ENCODE measurements at regions not wholly inside any gene's neighbourhood (a gene's known extent, or its start where the extent isn't known, plus 50 kb on each side); places are given as distances from the start of the nearest gene placed in this dataset.

DNA sequence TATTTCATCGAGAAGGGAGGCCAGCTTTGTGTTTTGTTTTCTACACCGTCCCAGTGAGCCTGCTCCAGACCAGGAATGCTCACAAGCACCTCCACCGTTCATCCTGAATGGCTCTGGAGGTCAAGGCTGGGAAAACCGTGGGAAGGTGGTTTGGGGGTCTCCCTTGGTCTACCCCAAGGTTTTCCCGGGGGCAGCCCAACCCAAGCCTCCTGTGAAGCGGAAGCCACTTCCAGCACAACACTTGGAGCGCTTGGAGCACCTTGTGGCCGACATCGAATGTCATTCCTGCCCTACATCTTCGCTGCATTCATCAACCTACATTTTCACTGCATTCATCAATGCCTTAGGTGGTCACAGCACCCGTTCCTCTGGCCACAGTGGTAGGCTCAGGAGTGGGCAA, 255.6 kb upstream of the PMEPA1 start:
- no peak overlapping the region for H3K27ac ChIP-seq

DNA sequence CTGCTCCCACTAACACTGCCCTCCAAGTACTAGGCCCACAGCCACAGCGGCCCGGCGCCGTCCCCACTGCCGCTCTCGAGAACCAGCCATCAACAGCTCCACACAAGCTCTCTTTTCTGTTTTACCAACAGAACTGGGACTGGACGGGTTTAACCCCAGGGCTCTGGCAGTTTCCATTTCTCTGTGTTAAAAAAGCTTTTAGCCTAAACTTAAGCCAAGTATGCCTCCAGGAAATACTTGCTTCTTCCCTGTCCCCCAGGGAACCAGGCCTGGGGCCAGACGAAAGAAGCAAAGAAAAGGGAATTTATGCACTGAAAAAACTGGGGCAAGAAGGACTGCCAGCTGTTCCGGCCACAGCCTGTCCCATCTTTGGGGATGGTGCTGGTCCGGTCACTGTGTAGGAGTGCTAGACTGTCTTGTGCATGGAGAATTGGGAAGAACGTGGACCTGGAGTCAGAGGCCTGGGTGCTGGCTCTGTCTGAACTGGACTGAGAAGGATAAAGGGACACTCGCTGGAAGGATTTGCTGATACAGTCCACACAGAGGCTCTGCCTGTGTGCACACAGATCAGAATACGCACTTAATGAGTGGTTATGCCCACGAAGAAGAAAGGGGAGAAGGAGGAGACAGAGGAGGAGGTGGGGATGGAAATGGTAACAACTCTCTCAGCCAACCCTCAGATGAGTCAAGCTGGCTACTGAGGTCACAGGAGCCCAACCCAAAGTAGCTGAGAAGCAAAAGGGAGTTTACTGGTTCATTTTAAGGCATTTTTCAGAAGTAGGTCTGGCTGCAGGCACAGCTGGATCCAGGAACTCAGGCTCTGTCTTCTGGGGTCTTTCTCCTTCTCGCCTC, 254.4 kb upstream of the PMEPA1 start:
- DNase-seq = no peak
- no peaks in the 10 kb centered on the region for H3K4me1 ChIP-seq
- intact Hi-C loops (cut with DNase I) = no loop called here
- H3K27me3 ChIP-seq = no peaks in the 10 kb centered on the region
- H3K36me3 ChIP-seq = no peaks in the 10 kb centered on the region
- H3K4me3 ChIP-seq (replicated peaks in 1 of 3) = no peak overlapping the region
- WGBS, 2 donors = 79 to 80% methylated on average over 15 of the region's 15 CpGs
- TF ChIP-seq, protein P1, sequence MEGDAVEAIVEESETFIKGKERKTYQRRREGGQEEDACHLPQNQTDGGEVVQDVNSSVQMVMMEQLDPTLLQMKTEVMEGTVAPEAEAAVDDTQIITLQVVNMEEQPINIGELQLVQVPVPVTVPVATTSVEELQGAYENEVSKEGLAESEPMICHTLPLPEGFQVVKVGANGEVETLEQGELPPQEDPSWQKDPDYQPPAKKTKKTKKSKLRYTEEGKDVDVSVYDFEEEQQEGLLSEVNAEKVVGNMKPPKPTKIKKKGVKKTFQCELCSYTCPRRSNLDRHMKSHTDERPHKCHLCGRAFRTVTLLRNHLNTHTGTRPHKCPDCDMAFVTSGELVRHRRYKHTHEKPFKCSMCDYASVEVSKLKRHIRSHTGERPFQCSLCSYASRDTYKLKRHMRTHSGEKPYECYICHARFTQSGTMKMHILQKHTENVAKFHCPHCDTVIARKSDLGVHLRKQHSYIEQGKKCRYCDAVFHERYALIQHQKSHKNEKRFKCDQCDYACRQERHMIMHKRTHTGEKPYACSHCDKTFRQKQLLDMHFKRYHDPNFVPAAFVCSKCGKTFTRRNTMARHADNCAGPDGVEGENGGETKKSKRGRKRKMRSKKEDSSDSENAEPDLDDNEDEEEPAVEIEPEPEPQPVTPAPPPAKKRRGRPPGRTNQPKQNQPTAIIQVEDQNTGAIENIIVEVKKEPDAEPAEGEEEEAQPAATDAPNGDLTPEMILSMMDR (IDR thresholded peaks at IDR 0.05) = no peak
- TF ChIP-seq POLR2A (IDR thresholded peaks at IDR 0.05) = no peak
- no peaks in the 10 kb centered on the region for H3K9me3 ChIP-seq
- peak overlapping the region in 1 of 3 donors; percentile 24 for H3K27ac ChIP-seq

More for the DNA sequence above, 255.6 kb upstream of the PMEPA1 start:
- WGBS, 2 donors = 80 to 84% methylated on average over 10 to 11 of the region's 11 CpGs
- no peaks in the 10 kb centered on the region for H3K27me3 ChIP-seq
- H3K4me1 ChIP-seq = no peaks in the 10 kb centered on the region
- intact Hi-C loops (cut with DNase I) = no loop called here
- H3K9me3 ChIP-seq = no peaks in the 10 kb centered on the region
- no peak overlapping the region for H3K4me3 ChIP-seq (replicated peaks in 1 of 3)
- TF ChIP-seq, protein P1 (IDR thresholded peaks at IDR 0.05) = no peak
- TF ChIP-seq POLR2A (IDR thresholded peaks at IDR 0.05) = no peak
- H3K36me3 ChIP-seq = no peaks in the 10 kb centered on the region
- no peak for DNase-seq

DNA sequence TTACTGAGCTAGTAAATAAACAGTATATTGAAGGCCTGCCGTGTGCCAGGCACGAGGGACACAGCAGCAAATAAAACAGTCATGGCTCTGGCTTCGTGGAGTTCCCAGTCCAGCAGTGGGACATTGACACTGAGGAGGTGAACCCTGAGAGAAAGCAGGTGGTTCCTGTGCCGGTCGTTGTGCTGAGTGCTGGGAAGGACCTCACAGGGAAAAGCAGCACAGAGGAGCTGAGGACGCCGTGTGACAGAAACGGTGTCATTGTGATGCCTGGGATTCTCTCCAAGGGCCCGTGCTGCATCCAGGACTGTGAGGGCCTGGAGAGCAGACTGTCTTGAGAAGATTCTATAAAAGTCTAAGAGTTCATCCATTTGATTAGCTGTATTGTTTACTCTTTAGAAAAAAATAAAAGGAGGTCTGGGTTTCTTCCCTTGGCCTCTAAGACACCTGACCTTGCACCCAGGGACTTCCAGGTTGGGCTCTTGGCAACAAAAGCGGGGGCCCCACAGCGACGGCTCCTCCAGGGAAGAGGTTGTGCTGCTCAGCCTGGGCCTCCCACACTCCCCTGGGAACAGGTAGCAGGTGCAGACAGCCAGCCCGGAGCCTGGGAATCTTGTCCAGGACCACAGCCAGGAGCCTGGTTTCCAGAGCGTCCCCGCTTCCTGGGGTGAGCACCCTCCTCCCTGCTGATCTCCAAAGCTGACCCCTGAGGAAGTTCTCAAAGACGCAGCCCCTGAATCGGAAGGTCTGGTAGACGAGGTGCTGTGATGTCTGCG, 251.2 kb upstream of the PMEPA1 start:
- no peak for DNase-seq
- WGBS, 2 donors = 64 to 69% methylated on average over 18 to 19 of the region's 19 CpGs
- TF ChIP-seq, protein P1 (IDR thresholded peaks at IDR 0.05) = no peak
- no peak for TF ChIP-seq POLR2A (IDR thresholded peaks at IDR 0.05)
- H3K27me3 ChIP-seq = no peaks in the 10 kb centered on the region
- no peaks in the 10 kb centered on the region for H3K4me1 ChIP-seq
- H3K36me3 ChIP-seq = no peaks in the 10 kb centered on the region
- no peak overlapping the region for H3K4me3 ChIP-seq (replicated peaks in 1 of 3)
- H3K27ac ChIP-seq = no peak overlapping the region
- intact Hi-C loops (cut with DNase I) = no loop called here
- H3K9me3 ChIP-seq = no peaks in the 10 kb centered on the region

DNA sequence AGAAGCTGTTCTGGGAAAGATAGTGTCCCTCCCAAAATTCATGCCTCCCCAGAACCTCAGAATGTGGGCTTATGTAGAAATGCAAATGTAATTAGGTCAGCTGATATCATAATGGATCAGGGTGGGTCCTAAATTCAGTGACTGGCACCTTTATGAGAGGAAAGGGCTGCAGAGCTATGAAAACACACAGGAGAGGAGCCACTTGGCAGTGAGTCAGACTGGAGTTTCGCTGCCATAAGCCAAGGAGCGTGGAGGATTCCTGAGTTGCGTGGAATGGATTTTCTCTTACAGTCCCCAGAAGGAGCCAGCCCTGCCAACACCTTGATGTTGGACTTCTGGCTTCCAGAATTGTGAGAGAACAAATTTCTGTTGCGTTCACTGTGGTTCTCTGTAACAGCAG, 249.8 kb upstream of the PMEPA1 start:
- Histone ChIP-seq H3K9me3 (no peaks in the 10 kb centered on the region), H3K27me3 (no peaks in the 10 kb centered on the region), H3K4me1 (no peaks in the 10 kb centered on the region), H3K4me3 (replicated peaks in 1 of 3) (no peak overlapping the region), H3K36me3 (no peaks in the 10 kb centered on the region), H3K27ac (no peak overlapping the region)
- peak in 1 of 2 donors; percentile 8 for DNase-seq
- WGBS, 2 donors = 42 to 43% methylated on average over 4 of the region's 4 CpGs
- intact Hi-C loops (cut with DNase I) = no loop called here
- no peak for TF ChIP-seq POLR2A (IDR thresholded peaks at IDR 0.05)
- TF ChIP-seq, protein P1 (IDR thresholded peaks at IDR 0.05) = no peak

DNA sequence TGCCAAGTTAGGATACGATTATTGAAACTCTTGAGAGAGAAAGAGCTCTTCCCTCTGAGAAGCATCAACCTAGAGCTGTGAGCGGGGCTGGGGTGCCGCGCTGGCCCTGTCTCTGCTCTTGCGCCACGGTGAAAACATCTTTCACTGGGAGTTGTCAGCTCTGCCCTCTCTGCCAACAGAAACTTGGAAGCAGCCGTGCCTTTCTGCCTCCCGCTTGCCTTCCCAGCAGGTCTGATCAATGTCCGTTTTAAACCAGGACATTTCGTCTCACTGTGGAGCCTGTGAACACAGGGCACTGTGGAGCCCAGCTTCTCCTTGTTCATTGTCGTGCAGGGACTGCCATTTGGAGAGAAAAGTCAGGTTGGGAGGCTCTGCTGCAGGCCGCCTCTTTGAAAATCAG, 249.2 kb upstream of the PMEPA1 start:
- intact Hi-C loops (cut with DNase I) = no loop called here
- H3K4me3 ChIP-seq (replicated peaks in 1 of 3) = no peak overlapping the region
- no peaks in the 10 kb centered on the region for H3K9me3 ChIP-seq
- no peaks in the 10 kb centered on the region for H3K4me1 ChIP-seq
- 83 to 91% methylated on average over 11 to 12 of the region's 12 CpGs for WGBS, 2 donors
- H3K27ac ChIP-seq = no peak overlapping the region
- H3K27me3 ChIP-seq = no peaks in the 10 kb centered on the region
- H3K36me3 ChIP-seq = no peaks in the 10 kb centered on the region
- TF ChIP-seq, protein P1 (IDR thresholded peaks at IDR 0.05) = no peak
- TF ChIP-seq POLR2A (IDR thresholded peaks at IDR 0.05) = no peak
- no peak for DNase-seq
